ENCODE measurements at regions not wholly inside any gene's neighbourhood (a gene's known extent, or its start where the extent isn't known, plus 50 kb on each side); places are given as distances from the start of the nearest gene placed in this dataset.

- TF ChIP-seq CTCF (IDR thresholded peaks at IDR 0.05; ENCODE audit: low read depth, low read length), result no peak
- Histone ChIP-seq H3K4me3 (ENCODE audit: low read depth, low read length) (no peak overlapping the region), H3K36me3 (no peaks in the 10 kb centered on the region), H3K4me1 (no peaks in the 10 kb centered on the region), H3K9me3 (no peaks in the 10 kb centered on the region), H3K27me3 (peaks cover 11% of the 10 kb centered on the region)
- no peak for DNase-seq
These were observed 54.7 kb upstream of the TSLP start for GRCh38 chr5:111016801-111017200.

- no peaks in the 10 kb centered on the region for H3K9me3 ChIP-seq
- no peak overlapping the region for H3K4me3 ChIP-seq (ENCODE audit: low read depth, low read length)
- no peaks in the 10 kb centered on the region for H3K36me3 ChIP-seq
- H3K4me1 ChIP-seq, result no peaks in the 10 kb centered on the region
- TF ChIP-seq CTCF (IDR thresholded peaks at IDR 0.05; ENCODE audit: low read depth, low read length), result no peak
- no peak for DNase-seq
- H3K27me3 ChIP-seq, result peaks cover 11% of the 10 kb centered on the region
These were observed 53.8 kb upstream of the TSLP start for GRCh38 chr5:111017731-111018130.
